HG03159 (cell line): ENCODE measurements at regions not wholly inside any gene's neighbourhood (a gene's known extent, or its start where the extent isn't known, plus 50 kb on each side); places are given as distances from the start of the nearest gene placed in this dataset.

Source experiments
- ATAC-seq: cut with Tn5 transposase; IDR thresholded peaks from one replicate; pipeline ENCODE4 v1.9.1; 2021; ENCODE audit warnings: mild to moderate bottlenecking, moderate library complexity; ENCODE audit not compliant: unreplicated experiment

- no peak for ATAC-seq
Measured at GRCh38 chr20:11726026-11726425, 191.7 kb upstream of the BTBD3 start.

DNA sequence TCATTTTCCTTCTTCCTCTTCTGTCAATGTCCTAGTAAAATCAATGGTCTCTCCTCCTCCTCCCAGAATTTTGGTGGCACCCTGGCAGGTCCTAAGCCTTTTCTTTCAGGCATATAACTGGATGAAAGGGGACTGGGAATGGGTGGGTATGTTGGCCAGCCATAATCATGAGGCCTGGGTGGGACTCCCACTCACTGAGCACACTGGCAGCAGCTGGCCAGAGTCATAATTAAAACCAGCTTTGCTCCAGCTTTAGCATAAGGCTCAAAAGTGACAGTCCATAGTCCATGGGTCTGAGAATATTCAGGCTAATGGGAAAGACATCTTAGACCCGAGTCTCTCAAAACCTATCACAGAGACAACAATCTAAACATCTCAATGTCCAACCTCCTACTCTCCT lies 190.0 kb upstream of the BTBD3 start:
- no peak for ATAC-seq

DNA sequence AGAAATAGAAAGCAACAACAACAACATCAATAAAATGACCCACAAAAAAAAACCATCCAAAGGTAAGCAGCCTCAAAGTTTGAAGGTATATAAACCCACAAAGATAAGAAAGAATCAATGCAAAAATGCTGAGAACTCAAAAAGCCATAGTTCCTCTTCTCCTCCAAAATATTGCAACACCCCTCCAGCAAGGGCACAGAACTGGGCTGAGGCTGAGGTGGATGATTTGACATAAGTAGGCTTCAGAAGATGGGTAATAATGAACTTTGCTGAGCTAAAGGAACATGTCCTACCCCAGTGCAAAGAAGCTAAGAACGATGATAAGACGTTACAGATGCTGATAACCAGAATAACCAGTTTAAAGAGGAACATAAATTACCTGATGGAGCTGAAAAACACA lies 188.8 kb upstream of the BTBD3 start:
- ATAC-seq, result no peak

- ATAC-seq, result no peak
Measured at GRCh38 chr20:11729806-11730205, 187.9 kb upstream of the BTBD3 start.

DNA sequence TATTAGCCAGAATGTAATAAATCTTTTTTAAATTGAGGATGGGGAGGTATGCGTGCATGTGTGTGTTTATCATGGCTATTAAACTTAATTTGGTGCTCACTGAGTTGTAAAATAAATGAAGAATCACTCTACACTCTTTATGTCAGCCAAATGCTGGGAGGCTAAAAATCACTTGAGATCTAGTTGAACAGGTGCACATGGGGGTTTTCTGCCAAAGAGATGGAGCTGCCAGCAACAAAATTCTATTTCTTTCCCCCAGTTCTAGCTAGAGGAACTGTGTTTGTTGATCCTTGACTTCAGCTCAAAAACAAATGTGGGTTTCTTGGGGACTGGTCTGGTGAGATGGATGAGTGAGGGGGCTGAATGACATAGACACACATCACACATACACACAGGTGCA lies 183.3 kb upstream of the BTBD3 start:
- no peak for ATAC-seq

DNA sequence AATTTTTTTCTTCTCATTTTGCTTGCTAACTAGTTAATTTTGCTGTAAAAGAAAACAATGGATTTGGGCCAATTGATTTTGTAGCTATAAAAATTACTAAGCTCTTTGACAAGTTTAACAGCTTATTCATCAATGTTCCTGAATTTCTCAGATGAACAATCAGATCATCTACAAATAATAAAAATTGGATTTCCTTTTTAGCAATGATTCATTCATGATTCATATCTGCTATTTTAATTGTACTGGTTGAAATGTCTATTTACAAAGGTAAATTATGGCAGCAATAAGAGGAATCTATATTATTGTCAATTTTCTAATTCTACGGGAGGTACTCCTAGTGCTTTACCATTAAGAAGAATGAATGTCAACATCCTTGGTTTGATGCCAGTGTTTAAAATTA lies 178.8 kb upstream of the BTBD3 start:
- no peak for ATAC-seq

- ATAC-seq, result no peak
Measured at GRCh38 chr20:11740975-11741374, 176.7 kb upstream of the BTBD3 start.

DNA sequence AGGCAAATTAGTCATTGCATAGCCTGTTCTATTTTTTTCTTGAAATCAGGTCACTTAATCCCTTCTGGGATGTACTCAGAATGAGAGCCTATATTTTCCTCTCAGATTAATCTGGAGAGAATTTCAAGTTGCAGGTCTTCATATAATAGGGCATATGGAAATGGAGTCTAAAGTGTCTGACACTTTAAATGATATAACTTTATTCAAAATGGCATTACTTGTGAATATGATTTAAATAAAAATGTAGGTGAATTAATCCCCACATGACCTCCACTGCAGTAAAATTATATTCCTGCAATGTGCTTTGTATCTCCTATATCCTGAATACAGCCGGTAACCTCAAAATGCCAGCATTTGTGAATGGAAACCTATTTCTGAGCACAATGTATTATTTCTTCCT lies 172.5 kb upstream of the BTBD3 start:
- no peak for ATAC-seq

DNA sequence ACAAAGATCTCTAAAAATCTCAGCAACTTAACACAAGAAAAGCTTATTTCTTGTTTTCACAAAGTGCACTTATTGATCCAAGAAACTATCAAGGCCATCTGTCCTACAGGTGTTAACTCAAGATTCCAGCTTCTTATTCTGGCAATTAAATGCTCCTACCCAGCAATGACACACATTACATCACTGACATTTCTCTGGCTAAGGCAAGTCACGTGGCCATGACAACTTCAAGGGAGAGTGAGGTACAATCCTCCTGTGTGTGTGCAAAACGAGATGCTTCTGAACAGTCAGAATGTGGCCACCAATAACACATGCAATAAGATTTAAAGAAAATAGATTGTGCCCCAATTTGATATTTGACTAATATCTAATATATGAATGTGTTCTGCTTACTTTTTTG lies 169.3 kb upstream of the BTBD3 start:
- no peak for ATAC-seq

GRCh38 chr20:11752336-11752735 lies 165.4 kb upstream of the BTBD3 start:
- ATAC-seq, result no peak

DNA sequence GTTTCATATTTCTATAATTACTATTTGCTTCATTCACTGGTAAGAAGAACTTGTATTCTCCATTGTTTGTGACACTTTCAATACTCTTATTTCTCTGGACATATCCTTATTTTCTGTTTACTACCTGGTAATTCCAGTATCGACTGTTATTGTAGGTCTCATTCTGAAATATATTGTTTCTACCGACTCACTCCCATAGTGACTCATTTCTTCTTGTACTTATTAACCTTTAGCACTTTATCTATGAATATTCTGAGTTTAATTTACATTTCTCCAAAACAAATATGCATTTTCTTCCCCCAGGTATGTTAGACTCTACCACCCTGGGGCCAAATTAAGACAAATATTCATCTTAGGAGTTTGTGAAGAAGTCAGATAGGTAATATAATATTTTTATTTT lies 164.5 kb upstream of the BTBD3 start:
- no peak for ATAC-seq

- ATAC-seq, result no peak
Measured at GRCh38 chr20:11754451-11754850, 163.2 kb upstream of the BTBD3 start.

DNA sequence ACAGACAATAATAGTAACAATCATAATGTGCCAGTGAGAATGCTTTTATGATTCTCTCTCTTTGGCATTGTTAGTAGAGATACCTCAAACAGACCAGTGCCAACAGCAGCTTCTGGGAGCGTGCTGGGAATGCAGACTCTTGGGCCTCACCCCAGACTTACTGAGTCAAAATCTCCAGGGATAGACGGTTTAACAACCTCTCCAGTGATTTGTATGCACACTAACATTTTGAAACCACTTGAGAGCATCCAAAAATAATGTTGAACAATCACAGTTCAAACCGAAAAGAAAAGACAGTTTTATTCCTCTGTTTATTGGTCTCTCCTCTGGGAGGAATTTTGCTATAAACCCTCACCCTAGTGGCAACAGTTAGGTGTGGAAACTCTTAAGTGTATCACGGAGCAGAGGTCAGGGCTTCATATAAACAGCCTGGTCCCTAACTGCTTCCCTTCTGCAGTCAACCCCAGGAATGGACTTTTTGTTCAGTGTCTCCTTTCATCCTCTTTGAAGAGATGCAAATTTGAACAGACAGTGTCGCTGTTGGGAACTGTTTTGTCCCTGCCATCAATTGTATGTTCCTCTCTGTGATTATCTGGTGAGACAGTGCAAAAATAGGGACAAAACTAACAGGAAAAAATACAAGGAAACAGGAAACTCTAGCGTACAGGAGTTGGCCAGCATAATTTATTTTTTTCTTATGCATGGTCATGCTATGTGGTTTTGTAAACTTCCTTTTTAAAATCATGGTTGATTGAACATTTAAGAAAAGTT lies 162.4 kb upstream of the BTBD3 start:
- no peak for ATAC-seq

- ATAC-seq, result no peak
Measured at GRCh38 chr20:11761497-11761896, 156.2 kb upstream of the BTBD3 start.

GRCh38 chr20:11766961-11767360 lies 150.7 kb upstream of the BTBD3 start:
- no peak for ATAC-seq

GRCh38 chr20:11769825-11770224 lies 147.9 kb upstream of the BTBD3 start:
- ATAC-seq, result no peak

- no peak for ATAC-seq
Measured at GRCh38 chr20:11772226-11772730, 145.4 kb upstream of the BTBD3 start.

DNA sequence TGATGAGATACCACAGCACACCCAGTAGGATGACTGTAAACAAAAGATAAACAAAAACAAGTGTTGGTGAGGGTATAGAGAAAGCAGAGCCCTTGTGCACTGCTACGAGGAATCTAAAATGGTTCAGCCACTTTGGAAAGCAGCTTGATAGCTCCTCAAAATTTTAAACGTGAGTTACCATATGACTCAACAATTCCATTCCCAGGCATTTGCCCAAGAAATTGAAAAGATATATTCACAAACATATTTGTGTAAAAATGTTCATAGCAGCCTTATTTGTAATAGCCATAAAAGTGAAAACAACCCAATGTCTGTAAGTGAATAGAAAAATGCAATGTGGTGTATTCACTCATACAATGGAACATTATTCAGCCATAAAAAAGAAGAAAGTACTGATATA lies 141.0 kb upstream of the BTBD3 start:
- ATAC-seq, result no peak

DNA sequence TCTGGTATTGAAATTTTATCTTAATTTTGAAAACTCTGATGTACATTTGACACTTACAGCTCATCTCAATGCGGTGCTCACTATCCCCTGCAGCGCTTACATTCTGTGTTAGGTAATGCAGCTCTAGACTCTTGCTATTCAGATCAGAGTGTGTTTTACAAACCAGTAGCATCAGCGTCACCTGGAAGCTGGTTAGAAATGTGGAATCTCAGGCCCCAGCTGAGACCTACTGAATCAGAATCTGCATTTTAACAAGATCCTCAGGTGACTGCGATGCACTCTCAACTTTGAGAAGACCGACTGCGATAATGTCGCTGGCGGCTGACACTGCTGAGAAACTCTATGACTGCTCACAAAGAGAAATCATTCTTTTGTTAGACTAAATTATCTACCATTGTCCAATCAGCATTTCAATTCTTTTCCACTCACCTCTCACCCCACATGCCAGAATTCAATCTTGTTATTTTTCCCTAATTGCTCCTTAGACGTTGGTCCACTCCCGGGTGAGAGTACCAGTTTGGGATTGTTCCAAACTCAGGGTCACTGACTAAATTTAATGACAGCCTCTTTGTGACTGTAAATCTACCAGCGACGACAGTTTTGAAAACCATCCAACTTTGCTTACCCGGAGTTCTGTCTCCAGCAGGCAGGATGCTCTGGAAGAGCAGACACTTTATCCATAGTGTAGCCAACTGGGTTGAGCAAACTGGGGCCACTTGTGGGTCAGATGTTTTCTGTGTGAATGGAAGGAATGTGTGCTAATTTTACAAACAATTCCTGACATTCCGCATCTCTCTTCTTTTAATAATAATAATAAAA lies 140.1 kb upstream of the BTBD3 start:
- ATAC-seq, result no peak

- no peak for ATAC-seq
Measured at GRCh38 chr20:11778206-11778570, 139.5 kb upstream of the BTBD3 start.

DNA sequence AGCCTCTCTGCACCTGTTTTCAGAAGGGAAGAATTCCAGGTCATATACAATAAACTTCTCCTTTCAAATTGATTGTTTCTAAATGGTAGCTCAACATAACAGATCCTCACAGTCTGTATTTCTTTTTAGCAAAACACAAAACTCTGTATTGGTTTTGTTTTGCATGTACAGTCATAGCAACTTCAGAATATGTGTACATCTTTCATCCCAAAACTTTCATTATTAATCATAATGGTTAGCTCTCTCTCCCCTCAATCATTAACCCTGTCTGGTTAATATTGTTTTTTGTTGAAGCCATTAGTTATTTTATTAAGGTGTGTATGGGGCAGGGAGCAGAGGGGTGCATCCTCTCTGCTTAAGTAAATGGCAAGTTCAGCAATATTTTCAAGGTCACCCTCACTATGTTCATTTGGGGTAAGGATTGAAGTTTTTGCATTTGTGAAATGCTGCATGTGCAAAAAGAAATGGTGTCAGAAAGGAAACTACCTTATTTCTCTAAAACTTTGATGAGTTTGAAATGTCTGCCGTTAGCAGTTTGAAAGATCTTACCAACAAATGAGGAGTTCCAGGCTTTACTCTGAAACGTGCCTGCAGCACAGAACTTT lies 136.8 kb upstream of the BTBD3 start:
- ATAC-seq, result peak; percentile 83
